MCF 10A (cell line): ENCODE measurements at regions not wholly inside any gene's neighbourhood (a gene's known extent, or its start where the extent isn't known, plus 50 kb on each side); places are given as distances from the start of the nearest gene placed in this dataset.

ENCODE experiments used
- BruUV-seq: library from RNA; stranded (reverse); fragments of 400-500 nt; replicated peaks from 2 replicates; lab custom pipeline; 2021; lab: Mats Ljungman, UMichigan
- CTCF ChIA-PET: fragments of 300-600 bp; sonication (Branson Sonifier 250); formaldehyde crosslinking; extraction: SDS; loops from one replicate; lab custom pipeline; 2021; ENCODE audit warnings: antibody characterized with exemption, inconsistent platforms; lab: Yijun Ruan, JAX
- POLR2A ChIA-PET: fragments of 300-600, 350-650 bp; sonication (Branson Sonifier 250); formaldehyde crosslinking; extraction: SDS; loops from one replicate; lab custom pipeline; 2020; ENCODE audit warnings: antibody characterized with exemption, inconsistent platforms; lab: Yijun Ruan, JAX
- DNase-seq: peaks from one replicate; pipeline ENCODE4 v3.0.0-alpha.2; 2018; ENCODE audit not compliant: unreplicated experiment
- H3K27ac Mint-ChIP-seq: one replicate; pipeline ENCODE4 v1.8.0; 2022; ENCODE audit warnings: mild to moderate bottlenecking, low read depth, mixed read lengths; ENCODE audit not compliant: unreplicated experiment
- H3K27me3 Mint-ChIP-seq: one replicate; pipeline ENCODE4 v1.8.0; 2022; ENCODE audit warnings: mixed read lengths; ENCODE audit not compliant: insufficient read depth, unreplicated experiment
- H3K36me3 Mint-ChIP-seq: one replicate; pipeline ENCODE4 v1.8.0; 2022; ENCODE audit warnings: mild to moderate bottlenecking, moderate library complexity, mixed read lengths; ENCODE audit not compliant: insufficient read depth, unreplicated experiment
- H3K4me1 Mint-ChIP-seq: one replicate; pipeline ENCODE4 v1.8.0; 2022; ENCODE audit warnings: mixed read lengths; ENCODE audit not compliant: insufficient read depth, unreplicated experiment
- H3K4me3 Mint-ChIP-seq: one replicate; pipeline ENCODE4 v1.8.0; 2022; ENCODE audit warnings: mild to moderate bottlenecking, moderate library complexity, mixed read lengths; ENCODE audit not compliant: unreplicated experiment
- H3K9me3 Mint-ChIP-seq: one replicate; pipeline ENCODE4 v1.8.0; 2022; ENCODE audit warnings: mixed read lengths; ENCODE audit not compliant: unreplicated experiment
- intact Hi-C: fragments of 100-400 bp; cut with micrococcal nuclease; formaldehyde crosslinking; loops from 2 replicates; pipeline ENCODE4 v1.14.1; 2022
- TF ChIP-seq, protein P1 (sequence below): fragments of 200-600 bp; IDR thresholded peaks from one replicate; pipeline ENCODE4 v1.8.0; 2022; ENCODE audit warnings: antibody characterized with exemption, mild to moderate bottlenecking; ENCODE audit not compliant: unreplicated experiment

DNA sequence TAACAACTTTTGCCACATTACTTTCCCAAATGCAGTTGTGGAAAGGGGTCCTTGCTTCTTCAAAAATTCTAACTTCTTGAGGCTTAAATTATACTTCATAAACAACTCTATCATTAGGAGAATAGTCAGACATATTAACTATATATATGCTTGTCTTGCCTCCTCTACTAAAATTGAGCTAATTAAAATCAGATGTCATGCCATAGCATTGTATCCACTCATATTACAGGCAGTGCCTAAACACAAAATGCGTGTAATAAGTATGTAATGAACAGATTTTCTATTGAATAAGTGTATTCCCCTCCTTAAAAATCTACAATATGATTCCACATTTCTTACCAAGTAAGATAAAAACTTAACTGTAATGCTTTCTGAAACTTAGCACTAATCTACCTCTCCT lies 204.5 kb downstream of the PLK2 start:
- TF ChIP-seq, protein P1, sequence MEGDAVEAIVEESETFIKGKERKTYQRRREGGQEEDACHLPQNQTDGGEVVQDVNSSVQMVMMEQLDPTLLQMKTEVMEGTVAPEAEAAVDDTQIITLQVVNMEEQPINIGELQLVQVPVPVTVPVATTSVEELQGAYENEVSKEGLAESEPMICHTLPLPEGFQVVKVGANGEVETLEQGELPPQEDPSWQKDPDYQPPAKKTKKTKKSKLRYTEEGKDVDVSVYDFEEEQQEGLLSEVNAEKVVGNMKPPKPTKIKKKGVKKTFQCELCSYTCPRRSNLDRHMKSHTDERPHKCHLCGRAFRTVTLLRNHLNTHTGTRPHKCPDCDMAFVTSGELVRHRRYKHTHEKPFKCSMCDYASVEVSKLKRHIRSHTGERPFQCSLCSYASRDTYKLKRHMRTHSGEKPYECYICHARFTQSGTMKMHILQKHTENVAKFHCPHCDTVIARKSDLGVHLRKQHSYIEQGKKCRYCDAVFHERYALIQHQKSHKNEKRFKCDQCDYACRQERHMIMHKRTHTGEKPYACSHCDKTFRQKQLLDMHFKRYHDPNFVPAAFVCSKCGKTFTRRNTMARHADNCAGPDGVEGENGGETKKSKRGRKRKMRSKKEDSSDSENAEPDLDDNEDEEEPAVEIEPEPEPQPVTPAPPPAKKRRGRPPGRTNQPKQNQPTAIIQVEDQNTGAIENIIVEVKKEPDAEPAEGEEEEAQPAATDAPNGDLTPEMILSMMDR = no peak
- BruUV-seq = no TSS peak
- intact Hi-C loops = loop anchor here (5.0 kb wide), 1 partner anchor 202 kb away; no protein-coding TSS in a partner anchor
- Mint-ChIP-seq H3K36me3 (no peaks in the 10 kb centered on the region), H3K4me1 (peaks cover 10% of the 10 kb centered on the region), H3K4me3 (no peak overlapping the region), H3K27ac (no peak overlapping the region), H3K27me3 (no peaks in the 10 kb centered on the region), H3K9me3 (no peaks in the 10 kb centered on the region)
- no peak for DNase-seq
- POLR2A ChIA-PET = no interaction called here
- CTCF ChIA-PET = no interaction called here

- Mint-ChIP-seq H3K4me1 (no peaks in the 10 kb centered on the region), H3K27ac (no peak overlapping the region), H3K9me3 (no peaks in the 10 kb centered on the region), H3K36me3 (no peaks in the 10 kb centered on the region), H3K27me3 (no peaks in the 10 kb centered on the region), H3K4me3 (no peak overlapping the region)
- BruUV-seq = no TSS peak
- intact Hi-C loops = no loop called here
- TF ChIP-seq, protein P1 = no peak
- POLR2A ChIA-PET = interaction anchor here (0.6 kb wide), 1 partner anchor 226 kb away, joined by 3 read pairs; no protein-coding TSS in a partner anchor
- DNase-seq = no peak
- CTCF ChIA-PET = no interaction called here
Observed at GRCh38 chr5:58248221-58248620, 211.7 kb downstream of the PLK2 start.

DNA sequence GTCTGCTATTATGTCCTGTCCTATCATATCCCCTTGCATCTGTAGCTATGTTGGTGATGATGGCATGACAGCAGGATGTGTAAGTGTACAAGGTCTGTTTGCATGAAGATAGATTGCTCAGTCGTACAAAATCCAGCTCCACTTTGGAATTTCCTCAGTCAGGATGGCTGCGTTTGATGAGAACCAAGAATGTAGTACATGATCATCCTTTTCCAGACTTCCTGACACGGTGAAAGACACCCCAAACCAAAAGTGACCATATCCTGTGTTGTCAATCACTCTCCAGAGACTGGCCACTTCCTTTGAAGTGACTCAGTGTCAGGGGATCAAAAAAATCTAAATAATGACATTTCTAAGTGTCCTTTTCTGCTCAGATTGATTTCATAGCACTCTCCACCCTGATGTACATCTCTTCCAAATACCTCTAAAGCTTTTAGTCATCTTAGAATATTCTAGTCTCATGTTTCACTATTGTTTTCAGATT lies 213.4 kb downstream of the PLK2 start:
- H3K9me3 Mint-ChIP-seq = no peaks in the 10 kb centered on the region
- no peak overlapping the region for H3K4me3 Mint-ChIP-seq
- H3K36me3 Mint-ChIP-seq = no peaks in the 10 kb centered on the region
- TF ChIP-seq, protein P1 = no peak
- DNase-seq = no peak
- ChIA-PET POLR2A (no interaction called here), CTCF (no interaction called here)
- no TSS peak for BruUV-seq
- intact Hi-C loops = no loop called here
- H3K4me1 Mint-ChIP-seq = peaks cover 7% of the 10 kb centered on the region
- no peak overlapping the region for H3K27ac Mint-ChIP-seq
- H3K27me3 Mint-ChIP-seq = no peaks in the 10 kb centered on the region

GRCh38 chr5:58245476-58245840 lies 214.4 kb downstream of the PLK2 start:
- ChIA-PET POLR2A (no interaction called here), CTCF (interaction anchor here (1.0 kb wide), 1 partner anchor 9 kb away, joined by 3 read pairs; no protein-coding TSS in a partner anchor)
- intact Hi-C loops = no loop called here
- TF ChIP-seq, protein P1 = no peak
- Mint-ChIP-seq H3K4me1 (peaks cover 14% of the 10 kb centered on the region), H3K27me3 (no peaks in the 10 kb centered on the region), H3K36me3 (no peaks in the 10 kb centered on the region), H3K4me3 (no peak overlapping the region), H3K9me3 (no peaks in the 10 kb centered on the region), H3K27ac (no peak overlapping the region)
- BruUV-seq = no TSS peak
- DNase-seq = no peak
